LNCAP (cell line): ENCODE measurements at regions not wholly inside any gene's neighbourhood (a gene's known extent, or its start where the extent isn't known, plus 50 kb on each side); places are given as distances from the start of the nearest gene placed in this dataset.

Source experiments
- TF ChIP-seq, protein P1 (sequence below): fragments of 450-650 bp; IDR thresholded peaks from 2 replicates; pipeline ENCODE4 v1.5.1; 2017; ENCODE audit warnings: mild to moderate bottlenecking

DNA sequence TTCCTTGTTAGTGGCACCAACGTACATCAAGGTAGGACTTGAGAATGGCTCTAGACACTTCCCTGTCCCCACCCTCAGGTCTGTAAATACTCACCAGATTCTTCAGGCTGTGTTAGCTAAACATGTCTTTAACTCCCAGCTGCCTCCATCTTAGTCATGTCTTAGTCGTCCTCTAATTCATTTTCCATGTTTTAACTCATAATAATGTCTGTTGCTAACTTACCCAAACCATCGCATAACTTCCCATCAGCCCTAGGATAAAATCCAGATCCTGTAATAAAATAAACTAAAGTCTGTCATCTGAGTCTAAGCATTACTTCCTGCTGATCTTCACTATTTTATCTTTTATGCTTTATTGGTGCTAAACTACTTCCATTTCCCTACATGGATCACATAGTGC is 600.0 kb upstream of the CELF2 start:
- TF ChIP-seq, protein P1, sequence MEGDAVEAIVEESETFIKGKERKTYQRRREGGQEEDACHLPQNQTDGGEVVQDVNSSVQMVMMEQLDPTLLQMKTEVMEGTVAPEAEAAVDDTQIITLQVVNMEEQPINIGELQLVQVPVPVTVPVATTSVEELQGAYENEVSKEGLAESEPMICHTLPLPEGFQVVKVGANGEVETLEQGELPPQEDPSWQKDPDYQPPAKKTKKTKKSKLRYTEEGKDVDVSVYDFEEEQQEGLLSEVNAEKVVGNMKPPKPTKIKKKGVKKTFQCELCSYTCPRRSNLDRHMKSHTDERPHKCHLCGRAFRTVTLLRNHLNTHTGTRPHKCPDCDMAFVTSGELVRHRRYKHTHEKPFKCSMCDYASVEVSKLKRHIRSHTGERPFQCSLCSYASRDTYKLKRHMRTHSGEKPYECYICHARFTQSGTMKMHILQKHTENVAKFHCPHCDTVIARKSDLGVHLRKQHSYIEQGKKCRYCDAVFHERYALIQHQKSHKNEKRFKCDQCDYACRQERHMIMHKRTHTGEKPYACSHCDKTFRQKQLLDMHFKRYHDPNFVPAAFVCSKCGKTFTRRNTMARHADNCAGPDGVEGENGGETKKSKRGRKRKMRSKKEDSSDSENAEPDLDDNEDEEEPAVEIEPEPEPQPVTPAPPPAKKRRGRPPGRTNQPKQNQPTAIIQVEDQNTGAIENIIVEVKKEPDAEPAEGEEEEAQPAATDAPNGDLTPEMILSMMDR: no peak

DNA sequence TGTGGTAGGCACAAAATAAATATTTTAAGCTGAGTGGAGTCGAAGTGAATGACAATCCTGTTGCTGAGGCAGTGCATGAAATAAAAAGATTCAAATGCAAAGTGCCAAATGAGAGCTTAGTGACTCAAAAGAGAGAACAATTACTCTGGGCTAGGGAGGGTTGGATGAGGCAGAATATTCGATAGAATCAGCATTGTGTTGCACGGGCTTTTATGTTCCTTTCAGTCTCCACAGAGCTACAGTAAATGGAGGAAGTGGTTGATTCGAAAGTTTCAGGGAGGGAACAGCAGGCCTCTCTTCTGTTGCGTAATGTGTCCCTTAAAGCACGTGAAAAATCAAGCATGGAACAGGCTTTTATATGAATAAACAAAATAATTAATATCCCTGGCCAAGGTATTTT is 599.3 kb upstream of the CELF2 start:
- TF ChIP-seq, protein P1: no peak

DNA sequence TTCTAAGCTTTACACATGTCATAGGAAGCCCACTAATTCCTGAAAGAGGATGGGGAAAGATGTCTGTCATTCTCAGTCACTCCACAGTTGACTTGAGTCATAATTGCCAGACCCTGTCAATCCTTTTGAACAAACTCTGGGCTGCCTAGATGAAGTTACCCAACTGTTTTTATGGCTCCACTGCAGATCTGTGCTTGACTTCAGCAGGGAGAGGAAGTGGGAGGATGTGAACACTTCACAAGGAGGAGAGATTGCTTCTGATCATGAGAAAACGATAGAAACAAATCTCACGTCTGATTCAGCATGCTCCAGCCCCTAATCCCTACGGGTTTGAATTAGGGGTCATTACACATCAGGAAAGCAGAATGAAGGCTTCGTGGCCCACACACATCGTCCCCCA is 596.6 kb upstream of the CELF2 start:
- TF ChIP-seq, protein P1: no peak

DNA sequence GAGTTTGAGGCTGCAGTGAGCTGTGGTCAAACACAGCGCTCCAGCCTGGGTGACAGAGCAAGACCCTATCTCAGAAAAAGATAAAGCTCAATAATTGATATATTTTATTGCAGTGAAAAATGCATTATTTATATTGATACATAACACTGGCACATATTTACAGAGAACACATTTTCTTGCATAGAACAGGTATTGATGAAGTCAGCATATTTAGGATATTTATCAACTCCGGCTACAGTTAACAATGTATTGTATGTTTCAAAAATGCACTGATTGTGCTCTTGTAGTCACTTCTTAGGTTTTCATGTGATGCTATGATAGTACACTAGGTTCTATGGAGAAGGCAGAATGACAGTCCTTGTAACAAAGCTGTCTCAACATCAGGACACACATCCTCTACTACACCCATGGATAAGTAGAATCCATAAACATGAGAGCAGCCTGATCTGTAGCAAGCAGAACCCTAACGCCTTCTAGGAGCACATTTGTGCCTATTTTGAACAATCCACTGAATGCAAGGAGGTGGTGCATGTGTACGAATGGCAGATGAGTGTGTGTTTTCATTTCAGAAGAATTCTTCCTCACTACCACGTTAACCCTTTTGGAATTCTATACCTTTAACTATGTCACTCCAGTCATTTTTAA is 586.1 kb upstream of the CELF2 start:
- TF ChIP-seq, protein P1: no peak

DNA sequence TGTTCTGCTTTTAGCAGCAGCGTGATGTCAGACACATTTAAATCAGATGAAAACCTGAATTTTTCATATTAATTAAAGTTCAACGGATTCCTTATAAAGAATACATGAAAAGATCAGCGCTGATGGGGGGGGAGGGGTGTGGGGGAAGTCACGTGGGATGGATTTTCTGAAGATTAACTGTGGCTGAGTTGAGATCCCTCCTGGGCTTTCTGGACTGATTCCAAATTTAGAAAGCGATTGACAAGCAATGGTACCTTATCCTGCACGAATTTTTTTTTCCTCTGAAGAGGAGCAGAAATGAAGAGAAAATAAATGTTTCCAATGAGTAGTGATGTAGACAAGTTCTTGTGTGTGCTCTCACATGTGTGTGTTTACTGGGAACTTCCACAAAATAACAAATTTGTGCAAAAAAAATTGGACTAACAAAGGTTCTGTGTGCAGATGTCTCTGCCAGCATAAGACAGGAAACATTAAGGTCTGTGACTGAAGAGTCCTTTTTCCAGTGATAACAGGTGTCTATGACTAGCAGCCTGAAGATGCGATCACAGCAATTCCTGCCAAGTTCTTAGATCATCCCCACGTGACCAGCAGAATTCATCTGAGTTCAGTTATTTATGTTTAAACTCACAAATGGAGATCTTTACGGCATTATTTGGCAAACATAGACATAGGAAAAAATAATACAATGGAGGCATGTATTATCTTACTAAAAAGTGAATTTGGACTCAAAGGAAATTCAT is 585.2 kb upstream of the CELF2 start:
- TF ChIP-seq, protein P1: no peak

DNA sequence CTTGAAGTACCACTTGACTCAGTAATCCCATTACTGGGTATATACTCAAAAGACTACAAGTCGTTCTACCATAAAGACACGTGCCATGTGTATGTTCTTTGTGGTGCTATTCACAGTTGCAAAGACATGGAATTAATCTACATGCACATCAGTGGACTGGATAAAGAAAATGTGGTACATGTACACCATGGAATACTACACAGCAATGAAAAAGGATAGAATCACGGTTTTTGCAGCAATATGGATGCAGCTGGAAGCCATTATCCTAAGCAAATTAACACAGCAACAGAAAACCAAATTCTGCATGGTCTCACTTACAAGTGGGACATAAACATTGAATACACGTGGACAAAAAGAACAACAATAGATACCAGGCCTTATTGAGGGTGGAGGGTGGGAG is 583.4 kb upstream of the CELF2 start:
- TF ChIP-seq, protein P1: no peak

DNA sequence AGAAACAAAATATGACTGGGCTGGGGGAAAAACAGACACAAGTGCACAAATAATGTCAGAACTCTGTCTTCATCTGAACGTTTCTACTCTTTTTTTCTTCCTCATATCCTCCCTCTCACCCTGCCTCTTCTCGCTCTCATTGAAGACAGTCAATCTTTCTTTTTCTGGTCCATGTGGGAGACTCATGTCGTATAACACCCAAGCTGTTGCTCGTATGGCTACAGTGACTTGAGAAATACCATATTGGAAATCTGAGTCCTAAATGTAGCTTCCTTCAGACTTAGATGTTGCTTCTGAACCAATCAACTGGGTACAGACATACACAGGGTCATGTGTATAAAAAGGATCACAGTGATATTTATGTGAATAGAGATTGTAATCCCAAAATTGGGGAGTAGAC is 579.8 kb upstream of the CELF2 start:
- TF ChIP-seq, protein P1: no peak
